Lower leg skin (tissue), 4 donors: ENCODE measurements at regions not wholly inside any gene's neighbourhood (a gene's known extent, or its start where the extent isn't known, plus 50 kb on each side); places are given as distances from the start of the nearest gene placed in this dataset.

Source experiments
- DNase-seq, 2 donors: peaks; one replicate each; pipeline ENCODE4 v3.0.0-alpha.2; 2019; ENCODE audit warnings: low spot score in 2 of 2
- H3K4me3 ChIP-seq: fragments of 200-600 bp; sonication (generic); 2 replicates; pipeline ENCODE4 v1.5.1; 2017; ENCODE audit warnings: mild to moderate bottlenecking, low read depth; ENCODE audit not compliant: poor library complexity, severe bottlenecking
- POLR2A ChIP-seq, 2 donors: fragments of 450-650 bp; IDR thresholded peaks; one replicate each; pipeline ENCODE4 v1.6.1; 2016 to 2017; ENCODE audit warnings: antibody characterized with exemption in 2 of 2, mild to moderate bottlenecking in 1 of 2, moderate library complexity in 1 of 2
- WGBS, 2 donors: methylation state at CpG; one replicate each; pipeline ENCODE4 v1.1.5; 2018; 5-methylcytosine and 5-hydroxymethylcytosine counted together
- intact Hi-C: fragments of 100-400 bp; cut with DNase I; formaldehyde crosslinking; loops from one replicate; pipeline ENCODE4 v1.15.0; 2023; ENCODE audit warnings: low total_unique reads
- TF ChIP-seq, protein P1 (sequence below), 3 donors: fragments of 450-650 bp; IDR thresholded peaks; one replicate each; pipeline ENCODE4 v1.5.1; 2016; ENCODE audit warnings: antibody characterized with exemption in 3 of 3, mild to moderate bottlenecking in 3 of 3, moderate library complexity in 2 of 3

DNA sequence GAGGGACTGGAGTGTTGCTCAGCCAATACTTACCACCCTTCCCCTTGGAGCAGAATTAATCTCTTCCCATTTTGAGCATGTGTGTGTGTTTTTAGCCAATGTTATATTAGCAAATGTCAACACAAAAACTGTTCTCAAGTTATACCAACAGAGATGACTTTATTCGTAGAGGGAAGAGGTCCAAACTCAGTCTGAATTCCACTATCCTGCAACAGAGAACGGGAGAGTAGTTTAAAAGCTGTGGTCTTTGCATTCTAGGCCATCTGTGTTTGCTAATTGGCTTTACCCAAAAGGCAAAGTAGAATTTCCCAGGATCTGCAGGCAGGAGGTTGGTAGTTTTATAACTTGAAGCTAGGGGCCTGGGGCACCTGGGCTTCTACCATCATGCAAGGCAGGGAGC lies 847.9 kb upstream of the TMEM132C start:
- intact Hi-C loops, result no loop called here
- 82 to 85% methylated on average over 2 of the region's 2 CpGs for WGBS, 2 donors
- DNase-seq, result no peak
- no peak overlapping the region for H3K4me3 ChIP-seq
- TF ChIP-seq, protein P1, sequence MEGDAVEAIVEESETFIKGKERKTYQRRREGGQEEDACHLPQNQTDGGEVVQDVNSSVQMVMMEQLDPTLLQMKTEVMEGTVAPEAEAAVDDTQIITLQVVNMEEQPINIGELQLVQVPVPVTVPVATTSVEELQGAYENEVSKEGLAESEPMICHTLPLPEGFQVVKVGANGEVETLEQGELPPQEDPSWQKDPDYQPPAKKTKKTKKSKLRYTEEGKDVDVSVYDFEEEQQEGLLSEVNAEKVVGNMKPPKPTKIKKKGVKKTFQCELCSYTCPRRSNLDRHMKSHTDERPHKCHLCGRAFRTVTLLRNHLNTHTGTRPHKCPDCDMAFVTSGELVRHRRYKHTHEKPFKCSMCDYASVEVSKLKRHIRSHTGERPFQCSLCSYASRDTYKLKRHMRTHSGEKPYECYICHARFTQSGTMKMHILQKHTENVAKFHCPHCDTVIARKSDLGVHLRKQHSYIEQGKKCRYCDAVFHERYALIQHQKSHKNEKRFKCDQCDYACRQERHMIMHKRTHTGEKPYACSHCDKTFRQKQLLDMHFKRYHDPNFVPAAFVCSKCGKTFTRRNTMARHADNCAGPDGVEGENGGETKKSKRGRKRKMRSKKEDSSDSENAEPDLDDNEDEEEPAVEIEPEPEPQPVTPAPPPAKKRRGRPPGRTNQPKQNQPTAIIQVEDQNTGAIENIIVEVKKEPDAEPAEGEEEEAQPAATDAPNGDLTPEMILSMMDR (IDR thresholded peaks at IDR 0.05), result no peak
- TF ChIP-seq POLR2A (IDR thresholded peaks at IDR 0.05), result no peak

DNA sequence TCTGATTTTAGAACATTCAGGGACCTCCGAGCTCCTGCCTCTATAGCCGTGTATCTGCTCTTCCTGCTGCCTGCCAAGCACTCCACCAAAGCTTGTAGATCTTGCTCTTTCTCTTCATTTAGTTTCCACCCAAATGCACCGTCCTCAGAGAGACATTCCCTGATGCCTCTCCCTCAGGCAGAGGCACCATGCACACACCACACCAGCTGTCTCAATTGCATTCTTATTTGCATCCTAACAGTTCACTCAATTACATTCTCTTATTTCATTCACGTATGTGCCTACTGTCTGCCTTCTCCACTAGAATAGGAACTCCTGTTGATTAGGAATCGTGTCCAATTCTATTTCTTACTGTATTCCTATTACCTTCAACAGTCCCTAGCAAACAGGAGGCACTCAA lies 845.4 kb upstream of the TMEM132C start:
- intact Hi-C loops, result no loop called here
- no peak for DNase-seq
- TF ChIP-seq, protein P1 (IDR thresholded peaks at IDR 0.05), result no peak
- TF ChIP-seq POLR2A (IDR thresholded peaks at IDR 0.05), result no peak
- 71 to 79% methylated on average over 5 of the region's 5 CpGs for WGBS, 2 donors
- no peak overlapping the region for H3K4me3 ChIP-seq

DNA sequence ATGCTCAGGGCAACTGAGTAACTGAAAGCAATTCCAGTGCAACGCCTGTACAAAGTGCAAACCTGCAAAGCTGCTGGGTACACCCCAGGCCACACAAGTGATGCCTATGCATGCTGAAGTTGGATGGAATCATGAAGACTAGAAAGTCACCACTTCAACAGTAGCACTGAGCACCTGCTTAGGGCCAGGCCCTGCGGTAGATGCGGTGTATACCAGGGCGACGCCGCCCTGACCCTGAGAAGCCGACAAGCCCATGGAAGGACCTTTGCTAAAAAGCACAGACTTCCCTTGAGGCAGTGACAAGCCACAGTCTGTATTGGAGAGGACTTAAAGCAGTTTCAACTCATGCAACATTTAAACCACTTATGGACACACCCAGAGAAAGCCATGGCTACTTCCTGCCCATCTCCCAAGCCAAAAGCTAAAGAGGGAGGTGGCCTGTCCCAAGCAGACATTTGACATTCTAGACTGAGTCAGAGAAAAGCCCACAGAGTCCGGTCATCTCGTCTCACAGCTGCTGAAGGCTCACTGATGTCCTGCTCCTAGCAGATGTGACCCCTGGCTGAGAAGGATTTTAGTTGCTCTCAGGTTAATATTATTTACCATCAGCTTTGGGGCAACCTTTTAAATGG lies 843.9 kb upstream of the TMEM132C start:
- TF ChIP-seq POLR2A (IDR thresholded peaks at IDR 0.05), result no peak
- TF ChIP-seq, protein P1 (IDR thresholded peaks at IDR 0.05), result no peak
- 79 to 86% methylated on average over 4 to 9 of the region's 9 CpGs for WGBS, 2 donors
- no peak for DNase-seq
- intact Hi-C loops, result no loop called here
- H3K4me3 ChIP-seq, result no peak overlapping the region

DNA sequence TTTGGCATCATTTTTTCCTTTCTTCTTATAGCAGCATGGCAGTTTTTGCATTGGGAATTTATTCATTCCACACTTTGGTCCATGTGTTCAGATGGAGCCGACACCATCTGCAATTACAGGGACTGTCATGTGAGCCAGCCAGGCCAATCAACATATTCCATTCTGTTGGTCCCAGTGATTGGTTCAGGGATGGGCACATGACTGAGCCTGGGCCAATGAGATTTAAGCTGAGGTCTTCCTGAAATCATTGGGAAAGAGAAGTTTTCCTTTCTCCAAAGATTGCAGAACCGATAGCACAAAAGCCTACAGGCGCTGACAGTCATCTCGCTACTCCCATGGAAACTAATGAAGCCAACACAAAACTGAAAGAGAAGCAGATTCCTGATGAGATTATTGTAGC lies 841.5 kb upstream of the TMEM132C start:
- TF ChIP-seq, protein P1 (IDR thresholded peaks at IDR 0.05), result no peak
- TF ChIP-seq POLR2A (IDR thresholded peaks at IDR 0.05), result no peak
- H3K4me3 ChIP-seq, result no peak overlapping the region
- DNase-seq, result no peak
- intact Hi-C loops, result no loop called here
- 68 to 96% methylated on average over 4 of the region's 4 CpGs for WGBS, 2 donors

DNA sequence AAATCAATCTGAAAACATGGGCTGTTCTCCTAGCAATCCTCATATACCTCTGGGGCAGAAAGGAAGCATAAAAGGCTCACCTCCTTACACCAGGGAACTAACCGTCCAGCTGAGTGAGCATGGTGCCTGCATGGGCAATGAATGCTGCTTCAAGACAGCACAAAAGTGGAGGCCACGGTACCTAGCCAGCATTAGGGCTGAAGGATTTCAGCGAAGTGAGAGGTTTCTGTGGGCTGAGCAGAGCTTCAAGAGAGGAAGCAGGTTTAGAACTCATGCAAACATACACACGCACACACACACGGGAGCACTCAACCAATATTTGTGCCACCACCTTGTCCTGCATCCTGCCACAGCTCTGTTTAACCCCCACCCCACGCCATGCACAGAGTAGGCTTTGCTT lies 838.5 kb upstream of the TMEM132C start:
- WGBS, 2 donors, result 72 to 85% methylated on average over 6 of the region's 6 CpGs
- intact Hi-C loops, result no loop called here
- TF ChIP-seq, protein P1 (IDR thresholded peaks at IDR 0.05), result no peak
- TF ChIP-seq POLR2A (IDR thresholded peaks at IDR 0.05), result no peak
- DNase-seq, result no peak
- no peak overlapping the region for H3K4me3 ChIP-seq
